Sigmoid colon (tissue), 4 donors: ENCODE measurements at regions not wholly inside any gene's neighbourhood (a gene's known extent, or its start where the extent isn't known, plus 50 kb on each side); places are given as distances from the start of the nearest gene placed in this dataset.

Experiments
- CTCF ChIP-seq, 4 experiments: fragments of 450-650 bp in 3 of 4; fragments of 200-600 bp in 1 of 4; IDR thresholded peaks; one replicate each; pipeline ENCODE4 v1.5.1; 2016 to 2019; ENCODE audit warnings: antibody characterized with exemption in 4 of 4, mild to moderate bottlenecking in 3 of 4, moderate library complexity in 2 of 4
- EP300 ChIP-seq, 4 donors: sonication (generic); formaldehyde crosslinking; IDR thresholded peaks; one replicate each; pipeline ENCODE4 v1.6.1; 2017; ENCODE audit warnings: antibody characterized with exemption in 4 of 4
- POLR2A ChIP-seq, 2 donors: fragments of 450-650 bp; IDR thresholded peaks; one replicate each; pipeline ENCODE4 v1.6.1; 2016; ENCODE audit warnings: antibody characterized with exemption in 2 of 2, mild to moderate bottlenecking in 2 of 2, moderate library complexity in 2 of 2
- POLR2AphosphoS5 ChIP-seq, 4 donors: sonication (generic); formaldehyde crosslinking; IDR thresholded peaks; one replicate each; pipeline ENCODE4 v1.6.1; 2017; ENCODE audit warnings: antibody characterized with exemption in 4 of 4

GRCh38 chr6:158249340-158249836 is 62.9 kb upstream of the TULP4 start:
- no peak for TF ChIP-seq CTCF (IDR thresholded peaks at IDR 0.05)
- no peak for TF ChIP-seq POLR2AphosphoS5 (IDR thresholded peaks at IDR 0.05)
- no peak for TF ChIP-seq POLR2A (IDR thresholded peaks at IDR 0.05)
- no peak for TF ChIP-seq EP300 (IDR thresholded peaks at IDR 0.05)
